T-helper 17 cell (primary cell): ENCODE measurements at regions not wholly inside any gene's neighbourhood (a gene's known extent, or its start where the extent isn't known, plus 50 kb on each side); places are given as distances from the start of the nearest gene placed in this dataset.

Experiments used
- ATAC-seq: fragments of 150-1000 bp; cut with Tn5 transposase; 2 replicates; pipeline ENCODE4 v1.10.0; 2021; ENCODE audit warnings: mild to moderate bottlenecking, moderate library complexity
- DNase-seq, 3 donors: peaks; one replicate each; pipeline versions ENCODE4 v3.0.0 to v3.0.0-alpha.2; 2020 to 2021
- H3K9me3 ChIP-seq: one replicate; pipeline ENCODE4 v1.7.0; 2013; ENCODE audit warnings: low read length, mild to moderate bottlenecking; ENCODE audit not compliant: control insufficient read depth, poor library complexity, severe bottlenecking
- H3K27ac Mint-ChIP-seq: one replicate; pipeline ENCODE4 v1.8.0; 2022; ENCODE audit warnings: mild to moderate bottlenecking, moderate library complexity, mixed read lengths
- H3K27me3 Mint-ChIP-seq: one replicate; pipeline ENCODE4 v1.8.0; 2022; ENCODE audit warnings: mixed read lengths
- H3K36me3 Mint-ChIP-seq: one replicate; pipeline ENCODE4 v1.8.0; 2022; ENCODE audit warnings: low read depth, mixed read lengths
- H3K4me1 Mint-ChIP-seq: one replicate; pipeline ENCODE4 v1.8.0; 2022; ENCODE audit warnings: mild to moderate bottlenecking, mixed read lengths
- H3K4me3 Mint-ChIP-seq: one replicate; pipeline ENCODE4 v1.8.0; 2022; ENCODE audit warnings: mild to moderate bottlenecking, moderate library complexity, mixed read lengths

GRCh38 chr10:78894841-78895195, 173.9 kb upstream of the ZMIZ1 start:
- H3K4me1 Mint-ChIP-seq: no peaks in the 10 kb centered on the region
- H3K36me3 Mint-ChIP-seq: peaks cover 2% of the 10 kb centered on the region
- no peak overlapping the region for H3K4me3 Mint-ChIP-seq
- DNase-seq (no peak), ATAC-seq (no peak)
- H3K27me3 Mint-ChIP-seq: peaks cover 24% of the 10 kb centered on the region
- H3K27ac Mint-ChIP-seq: no peak overlapping the region
- H3K9me3 ChIP-seq: no peaks in the 10 kb centered on the region

GRCh38 chr10:78895469-78895868, 173.3 kb upstream of the ZMIZ1 start:
- DNase-seq: no peak
- Mint-ChIP-seq H3K27me3 (peaks cover 21% of the 10 kb centered on the region), H3K4me3 (no peak overlapping the region), H3K36me3 (peaks cover 2% of the 10 kb centered on the region), H3K4me1 (no peaks in the 10 kb centered on the region), H3K27ac (no peak overlapping the region)
- no peak for ATAC-seq
- H3K9me3 ChIP-seq: no peaks in the 10 kb centered on the region

GRCh38 chr10:78896159-78896928, 172.4 kb upstream of the ZMIZ1 start:
- no peaks in the 10 kb centered on the region for H3K9me3 ChIP-seq
- DNase-seq: no peak
- ATAC-seq: no peak
- H3K4me3 Mint-ChIP-seq: no peak overlapping the region
- H3K27ac Mint-ChIP-seq: no peak overlapping the region
- no peaks in the 10 kb centered on the region for H3K4me1 Mint-ChIP-seq
- H3K36me3 Mint-ChIP-seq: peaks cover 2% of the 10 kb centered on the region
- peaks cover 13% of the 10 kb centered on the region for H3K27me3 Mint-ChIP-seq

GRCh38 chr10:78898341-78899097, 170.2 kb upstream of the ZMIZ1 start:
- no peak for DNase-seq
- Mint-ChIP-seq H3K4me1 (no peaks in the 10 kb centered on the region), H3K4me3 (no peak overlapping the region), H3K27me3 (peaks cover 12% of the 10 kb centered on the region), H3K36me3 (peaks cover 2% of the 10 kb centered on the region), H3K27ac (no peak overlapping the region)
- ATAC-seq: no peak
- no peaks in the 10 kb centered on the region for H3K9me3 ChIP-seq

GRCh38 chr10:78899098-78899754, 169.5 kb upstream of the ZMIZ1 start:
- H3K4me1 Mint-ChIP-seq: no peaks in the 10 kb centered on the region
- H3K27me3 Mint-ChIP-seq: peaks cover 9% of the 10 kb centered on the region
- no peaks in the 10 kb centered on the region for H3K9me3 ChIP-seq
- DNase-seq (no peak), ATAC-seq (no peak)
- no peak overlapping the region for H3K4me3 Mint-ChIP-seq
- no peak overlapping the region for H3K27ac Mint-ChIP-seq
- H3K36me3 Mint-ChIP-seq: peaks cover 2% of the 10 kb centered on the region

- no peak overlapping the region for H3K4me3 Mint-ChIP-seq
- no peak for ATAC-seq
- peaks cover 2% of the 10 kb centered on the region for H3K4me1 Mint-ChIP-seq
- DNase-seq: no peak
- H3K27ac Mint-ChIP-seq: no peak overlapping the region
- no peaks in the 10 kb centered on the region for H3K27me3 Mint-ChIP-seq
- H3K9me3 ChIP-seq: no peaks in the 10 kb centered on the region
- H3K36me3 Mint-ChIP-seq: peaks cover 3% of the 10 kb centered on the region
These were observed 168.6 kb upstream of the ZMIZ1 start for GRCh38 chr10:78899996-78900714.

GRCh38 chr10:78900715-78901430, 167.9 kb upstream of the ZMIZ1 start:
- peaks cover 3% of the 10 kb centered on the region for H3K36me3 Mint-ChIP-seq
- H3K27me3 Mint-ChIP-seq: no peaks in the 10 kb centered on the region
- H3K4me3 Mint-ChIP-seq: no peak overlapping the region
- peaks cover 2% of the 10 kb centered on the region for H3K4me1 Mint-ChIP-seq
- H3K27ac Mint-ChIP-seq: no peak overlapping the region
- DNase-seq (no peak), ATAC-seq (no peak)
- H3K9me3 ChIP-seq: no peaks in the 10 kb centered on the region

GRCh38 chr10:78901694-78902093, 167.1 kb upstream of the ZMIZ1 start:
- Mint-ChIP-seq H3K4me1 (peaks cover 2% of the 10 kb centered on the region), H3K27me3 (no peaks in the 10 kb centered on the region), H3K27ac (no peak overlapping the region), H3K4me3 (no peak overlapping the region), H3K36me3 (peaks cover 3% of the 10 kb centered on the region)
- DNase-seq (no peak), ATAC-seq (no peak)
- H3K9me3 ChIP-seq: no peaks in the 10 kb centered on the region

GRCh38 chr10:78902815-78903214, 166.0 kb upstream of the ZMIZ1 start:
- DNase-seq: no peak
- no peaks in the 10 kb centered on the region for H3K27me3 Mint-ChIP-seq
- H3K27ac Mint-ChIP-seq: no peak overlapping the region
- H3K36me3 Mint-ChIP-seq: peaks cover 3% of the 10 kb centered on the region
- no peak overlapping the region for H3K4me3 Mint-ChIP-seq
- peaks cover 2% of the 10 kb centered on the region for H3K4me1 Mint-ChIP-seq
- no peaks in the 10 kb centered on the region for H3K9me3 ChIP-seq
- ATAC-seq: no peak

- H3K4me1 Mint-ChIP-seq: peaks cover 2% of the 10 kb centered on the region
- ATAC-seq: no peak
- H3K4me3 Mint-ChIP-seq: no peak overlapping the region
- no peaks in the 10 kb centered on the region for H3K9me3 ChIP-seq
- H3K27me3 Mint-ChIP-seq: peaks cover under 1% of the 10 kb centered on the region
- peaks cover 3% of the 10 kb centered on the region for H3K36me3 Mint-ChIP-seq
- no peak for DNase-seq
- H3K27ac Mint-ChIP-seq: no peak overlapping the region
These were observed 165.3 kb upstream of the ZMIZ1 start for GRCh38 chr10:78903341-78903940.

GRCh38 chr10:78904196-78904595, 164.6 kb upstream of the ZMIZ1 start:
- H3K27me3 Mint-ChIP-seq: peaks cover 5% of the 10 kb centered on the region
- no peaks in the 10 kb centered on the region for H3K9me3 ChIP-seq
- H3K27ac Mint-ChIP-seq: no peak overlapping the region
- H3K36me3 Mint-ChIP-seq: peaks cover 3% of the 10 kb centered on the region
- H3K4me1 Mint-ChIP-seq: peaks cover 2% of the 10 kb centered on the region
- no peak overlapping the region for H3K4me3 Mint-ChIP-seq
- no peak for ATAC-seq
- DNase-seq: no peak
